Heart right ventricle (tissue), 16 donors: ENCODE measurements at regions not wholly inside any gene's neighbourhood (a gene's known extent, or its start where the extent isn't known, plus 50 kb on each side); places are given as distances from the start of the nearest gene placed in this dataset.

ENCODE experiments used
- ATAC-seq, 8 donors: fragments of 200-7000 bp; cut with Tn5 transposase; one replicate each; pipeline ENCODE4 v1.9.1; 2020; ENCODE audit warnings: mild to moderate bottlenecking in 8 of 8, moderate library complexity in 8 of 8, moderate number of reproducible peaks in 1 of 8
- DNase-seq, 2 donors: peaks; one replicate each; pipeline ENCODE4 v3.0.0-alpha.2; 2020
- H3K27ac ChIP-seq, 10 donors: fragments of 200-600 bp; sonication (generic) in 2 of 10; one replicate each; pipeline versions ENCODE4 v1.5.0 to v1.8.0; 2020 to 2022; ENCODE audit warnings: mild to moderate bottlenecking in 3 of 10
- H3K27me3 ChIP-seq, 7 donors: fragments of 200-600 bp; one replicate each; pipeline ENCODE4 v1.8.0; 2021 to 2022; ENCODE audit warnings: mild to moderate bottlenecking in 2 of 7
- H3K36me3 ChIP-seq, 9 donors: fragments of 200-600 bp; sonication (generic) in 1 of 9; one replicate each; pipeline versions ENCODE4 v1.5.0 to v1.8.0; 2020 to 2022; ENCODE audit warnings: mild to moderate bottlenecking in 2 of 9
- H3K4me1 ChIP-seq, 9 donors: fragments of 200-600 bp; sonication (generic) in 1 of 9; one replicate each; pipeline versions ENCODE4 v1.5.0 to v1.8.0; 2020 to 2022; ENCODE audit warnings: mild to moderate bottlenecking in 4 of 9
- H3K4me3 ChIP-seq, 10 donors: fragments of 200-600 bp; sonication (generic) in 2 of 10; one replicate each; pipeline versions ENCODE4 v1.5.0 to v1.8.0; 2020 to 2022; ENCODE audit warnings: mild to moderate bottlenecking in 7 of 10, moderate library complexity in 2 of 10
- H3K9me3 ChIP-seq, 11 donors: fragments of 200-600 bp in 10 of 11; sonication (generic) in 2 of 11; one replicate each; pipeline versions ENCODE4 v1.5.0 to v1.8.0; 2013 to 2022; ENCODE audit warnings: mild to moderate bottlenecking in 2 of 11, control low read depth in 1 of 11, moderate library complexity in 1 of 11
- WGBS, 2 donors: extraction: QIAGEN DNeasy Blood & Tissue Kit; methylation state at CpG; one replicate each; pipeline ENCODE4 v1.1.7; 2013; ENCODE audit warnings: inconsistent platforms in 1 of 2; 5-methylcytosine and 5-hydroxymethylcytosine counted together
- intact Hi-C, 10 donors: fragments of 100-400 bp; cut with DNase I; formaldehyde crosslinking; loops; one replicate each; pipeline versions ENCODE4 v1.11.1 to v1.14.2; 2022
- TF ChIP-seq, protein P1 (sequence below), 9 donors: fragments of 200-600 bp; sonication (generic) in 2 of 9; IDR thresholded peaks; one replicate each; pipeline versions ENCODE4 v1.5.0 to v1.8.0; 2021 to 2022; ENCODE audit warnings: antibody characterized with exemption in 9 of 9, mild to moderate bottlenecking in 5 of 9, moderate library complexity in 1 of 9
- donor health status: Arrhythmogenic right ventricular cardiomyopathy.
- donor health status: ischemic (EF 13 %, LVEDD 7.1; RV severe dilation, severe dysfunction).
- donor health status: healthy with polysubstance abuse.
- donor health status: DM: no; HTN: yes; CAD: no.
- donor health status: DM: no; HTN: no; CAD: no.
- donor health status: ischemic (EF 25% LVEDD 6.9; RV normal size, moderate dysfunction).
- donor health status: ischemic (EF 25% LVEDD 5.7; RV mildly dilated, moderate dysfunction).
- donor health status: healthy.
- donor health status: DM: yes; HTN: yes; CAD: no.
- donor health status: Ischemic cardiomyopathy.
- donor health status: ischemic (EF 35%, LVEDD 5.7; RV mildly dilated, moderate dysfunction).
- donor health status: nonischemic (EF 11% LVEDD 7.7; RV severe dilation, severe dysfunction).
- donor health status: DM: yes; HTN: yes; CAD: no.
- donor health status: PGD.
- donor health status: ischemic (EF 29% LVEDD 5.4; RV normal size, mild dysfunction).
- donor health status: nonischemic (EF 23%, LVEDD 6.1; RV moderate dilation, normal function).

DNA sequence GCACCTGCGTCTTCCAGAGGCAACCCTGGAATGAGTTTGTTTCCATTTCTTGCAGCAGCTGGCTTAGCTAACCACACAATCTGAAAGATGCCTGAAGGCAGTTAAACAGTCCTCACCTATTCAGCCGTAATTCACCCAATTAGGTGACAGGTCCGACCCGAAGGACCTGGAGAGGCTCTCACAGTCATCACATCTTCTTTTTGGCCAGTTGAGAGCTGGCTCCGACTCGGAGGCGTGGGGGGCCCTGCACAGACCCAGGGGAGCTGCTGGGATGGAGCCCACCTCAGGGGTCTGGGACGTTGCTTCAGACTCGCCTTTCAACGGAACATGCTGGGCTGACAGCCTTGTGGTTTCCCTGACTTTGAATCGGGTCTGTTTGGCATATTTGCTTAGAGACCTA lies 187.3 kb downstream of the RTP5 start:
- no peak overlapping the region for H3K4me3 ChIP-seq
- ATAC-seq (no peak), DNase-seq (no peak)
- H3K36me3 ChIP-seq = no peaks in the 10 kb centered on the region
- no peak overlapping the region for H3K27ac ChIP-seq
- H3K27me3 ChIP-seq = peaks cover 0 to 31% (median 5%) of the 10 kb centered on the region in 7 donors
- no peaks in the 10 kb centered on the region for H3K4me1 ChIP-seq
- TF ChIP-seq, protein P1, sequence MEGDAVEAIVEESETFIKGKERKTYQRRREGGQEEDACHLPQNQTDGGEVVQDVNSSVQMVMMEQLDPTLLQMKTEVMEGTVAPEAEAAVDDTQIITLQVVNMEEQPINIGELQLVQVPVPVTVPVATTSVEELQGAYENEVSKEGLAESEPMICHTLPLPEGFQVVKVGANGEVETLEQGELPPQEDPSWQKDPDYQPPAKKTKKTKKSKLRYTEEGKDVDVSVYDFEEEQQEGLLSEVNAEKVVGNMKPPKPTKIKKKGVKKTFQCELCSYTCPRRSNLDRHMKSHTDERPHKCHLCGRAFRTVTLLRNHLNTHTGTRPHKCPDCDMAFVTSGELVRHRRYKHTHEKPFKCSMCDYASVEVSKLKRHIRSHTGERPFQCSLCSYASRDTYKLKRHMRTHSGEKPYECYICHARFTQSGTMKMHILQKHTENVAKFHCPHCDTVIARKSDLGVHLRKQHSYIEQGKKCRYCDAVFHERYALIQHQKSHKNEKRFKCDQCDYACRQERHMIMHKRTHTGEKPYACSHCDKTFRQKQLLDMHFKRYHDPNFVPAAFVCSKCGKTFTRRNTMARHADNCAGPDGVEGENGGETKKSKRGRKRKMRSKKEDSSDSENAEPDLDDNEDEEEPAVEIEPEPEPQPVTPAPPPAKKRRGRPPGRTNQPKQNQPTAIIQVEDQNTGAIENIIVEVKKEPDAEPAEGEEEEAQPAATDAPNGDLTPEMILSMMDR (IDR thresholded peaks at IDR 0.05) = no peak
- intact Hi-C loops = no loop called here
- WGBS, 2 donors = 72 to 74% methylated on average over 11 of the region's 11 CpGs
- H3K9me3 ChIP-seq = peaks cover 0 to 8% (median 0%) of the 10 kb centered on the region in 11 donors

- 89% methylated on average over 19 of the region's 19 CpGs for WGBS, 2 donors
- intact Hi-C loops = no loop called here
- Histone ChIP-seq H3K27ac (no peak overlapping the region), H3K9me3 (peaks cover 0 to 8% (median 0%) of the 10 kb centered on the region in 11 donors), H3K4me3 (no peak overlapping the region), H3K27me3 (peaks cover 0 to 31% (median 5%) of the 10 kb centered on the region in 7 donors), H3K36me3 (no peaks in the 10 kb centered on the region), H3K4me1 (no peaks in the 10 kb centered on the region)
- TF ChIP-seq, protein P1 (IDR thresholded peaks at IDR 0.05) = no peak
- ATAC-seq (no peak), DNase-seq (no peak)
Measured at GRCh38 chr2:242057379-242058040, 188.0 kb downstream of the RTP5 start.

GRCh38 chr2:242058116-242058680 lies 188.7 kb downstream of the RTP5 start:
- DNase-seq = no peak
- TF ChIP-seq, protein P1 (IDR thresholded peaks at IDR 0.05) = no peak
- H3K27ac ChIP-seq = no peak overlapping the region
- H3K27me3 ChIP-seq = peaks cover 0 to 31% (median 5%) of the 10 kb centered on the region in 7 donors
- intact Hi-C loops = no loop called here
- peaks cover 0 to 8% (median 0%) of the 10 kb centered on the region in 11 donors for H3K9me3 ChIP-seq
- no peaks in the 10 kb centered on the region for H3K4me1 ChIP-seq
- no peak overlapping the region for H3K4me3 ChIP-seq
- ATAC-seq = no peak
- no peaks in the 10 kb centered on the region for H3K36me3 ChIP-seq
- 75 to 80% methylated on average over 11 of the region's 11 CpGs for WGBS, 2 donors

GRCh38 chr2:242059566-242059965 lies 190.0 kb downstream of the RTP5 start:
- ATAC-seq (no peak), DNase-seq (no peak)
- Histone ChIP-seq H3K4me1 (no peaks in the 10 kb centered on the region), H3K27me3 (peaks cover 0 to 23% (median 8%) of the 10 kb centered on the region in 7 donors), H3K4me3 (no peak overlapping the region), H3K9me3 (peaks cover 0 to 8% (median 0%) of the 10 kb centered on the region in 11 donors), H3K36me3 (no peaks in the 10 kb centered on the region), H3K27ac (no peak overlapping the region)
- TF ChIP-seq, protein P1 (IDR thresholded peaks at IDR 0.05) = no peak
- intact Hi-C loops = no loop called here
- WGBS, 2 donors = 87 to 95% methylated on average over 7 of the region's 7 CpGs
